KG1 (cell line): ENCODE measurements at regions not wholly inside any gene's neighbourhood (a gene's known extent, or its start where the extent isn't known, plus 50 kb on each side); places are given as distances from the start of the nearest gene placed in this dataset.
A peak's percentile ranks its signal among the peaks of the same experiment; 100 is the strongest.
"Not testable (repeated sequence)": the region's sequence is repeated elsewhere in the genome, so short reads cannot be mapped to it uniquely, and the experiment has no call there.

ENCODE experiments used
- DNase-seq: peaks from one replicate; lab custom pipeline; 2025; lab: John Stamatoyannopoulos, UW

- not testable (repeated sequence) for DNase-seq
Observed at GRCh38 chr1:91207691-91208090, 185.9 kb upstream of the ZNF644 start.

GRCh38 chr1:91204150-91204549, 182.3 kb upstream of the ZNF644 start:
- DNase-seq = not testable (repeated sequence)

GRCh38 chr1:91201694-91202093, 179.9 kb upstream of the ZNF644 start:
- DNase-seq = no peak

- no peak for DNase-seq
Observed at GRCh38 chr1:91201176-91201575, 179.3 kb upstream of the ZNF644 start.

DNA sequence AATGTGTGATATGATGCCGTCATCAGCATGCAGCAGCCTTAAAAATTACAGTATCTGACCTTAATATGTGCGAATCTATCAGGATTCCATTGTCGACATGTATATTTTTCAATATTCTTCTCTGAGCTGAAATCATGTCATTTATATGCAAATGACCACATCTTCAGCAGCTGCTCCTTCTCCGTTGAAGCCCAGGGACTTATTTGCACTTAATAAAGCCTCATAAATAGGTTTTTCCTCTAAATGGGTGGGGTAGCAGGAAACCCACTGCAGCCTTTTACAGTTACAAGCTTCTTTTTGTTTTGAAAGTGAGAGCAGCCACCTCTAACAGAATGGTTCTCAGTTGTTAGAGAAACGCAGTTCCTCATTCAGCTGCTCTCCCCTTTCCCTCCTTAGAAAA, 178.8 kb upstream of the ZNF644 start:
- DNase-seq = no peak

GRCh38 chr1:91199988-91200387, 178.2 kb upstream of the ZNF644 start:
- no peak for DNase-seq

DNA sequence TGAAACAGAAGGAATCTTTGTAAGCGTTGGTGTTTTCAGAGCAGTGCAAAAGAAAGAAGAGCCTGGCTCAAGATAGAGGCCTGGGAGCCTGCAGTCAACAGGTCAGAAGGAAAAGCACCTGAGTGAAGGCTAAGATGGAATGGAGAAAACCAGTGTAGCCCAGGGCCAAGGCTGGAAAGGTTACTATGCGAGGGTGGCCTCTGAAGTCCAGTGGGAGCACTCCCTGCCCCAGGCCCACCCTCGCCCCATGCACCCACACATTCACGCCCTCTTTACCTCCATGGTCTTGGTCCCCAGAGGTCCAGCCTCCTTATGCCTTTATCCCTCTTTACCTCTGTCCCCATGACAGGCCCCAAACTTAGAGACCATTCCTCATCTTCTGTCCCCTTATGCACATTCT, 169.2 kb upstream of the ZNF644 start:
- DNase-seq = no peak

DNA sequence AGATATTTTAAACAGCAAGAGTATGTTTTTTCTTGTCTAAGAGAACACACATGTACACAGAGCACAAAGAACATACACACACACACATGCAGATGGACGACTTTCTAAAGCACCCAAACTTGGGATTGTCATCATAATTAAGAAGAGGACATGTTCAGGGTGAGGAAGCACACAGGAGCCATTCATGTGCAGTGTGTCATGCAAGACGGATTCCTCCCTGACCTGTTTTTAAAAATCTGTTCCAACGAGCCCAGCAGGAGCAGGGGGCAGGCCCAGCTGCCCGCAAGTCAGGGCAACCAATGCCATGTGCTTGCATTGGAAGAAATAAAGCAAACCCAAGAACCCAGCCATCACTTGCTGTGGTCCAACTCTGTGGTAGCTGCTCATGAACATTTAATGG, 167.3 kb upstream of the ZNF644 start:
- DNase-seq = no peak

GRCh38 chr1:91182807-91183206, 161.0 kb upstream of the ZNF644 start:
- DNase-seq = not testable (repeated sequence)

DNA sequence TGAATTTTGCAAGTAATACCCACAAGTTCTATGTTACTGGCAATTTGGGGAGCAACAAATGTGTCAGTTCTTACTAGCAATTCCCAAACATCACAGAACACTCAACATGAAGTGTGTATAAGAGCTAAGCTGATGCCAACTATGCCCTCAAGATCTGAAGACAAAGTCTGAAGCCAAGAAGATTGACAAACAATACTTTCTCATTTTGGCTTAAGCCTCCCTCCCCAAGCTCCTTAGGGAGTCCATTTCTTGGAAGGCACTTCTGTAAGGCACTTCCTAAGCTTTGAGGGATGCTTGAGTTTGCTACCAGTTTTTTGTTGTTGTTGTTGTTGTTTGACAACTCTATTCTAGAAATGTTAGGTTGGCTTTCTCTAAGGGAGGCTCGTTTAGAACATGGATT, 154.4 kb upstream of the ZNF644 start:
- DNase-seq = no peak

DNA sequence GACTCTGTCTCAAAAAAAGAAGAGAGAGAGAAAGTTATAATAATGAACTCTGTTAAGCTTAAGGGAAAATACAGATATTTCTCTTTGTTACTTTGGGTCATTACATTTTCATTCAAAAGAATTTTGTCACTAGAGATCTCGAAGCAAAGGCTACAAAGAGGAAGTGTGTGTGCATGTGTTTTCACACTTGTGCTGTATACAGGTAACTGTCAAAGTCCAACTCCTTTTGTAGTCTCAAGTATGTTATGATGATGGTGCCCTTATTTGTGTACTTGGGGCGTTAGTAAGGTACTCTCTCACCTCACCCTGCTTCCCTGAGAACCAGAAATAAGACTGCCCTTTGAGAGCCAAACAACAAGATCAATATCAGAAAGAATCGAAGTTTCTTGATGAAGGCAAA, 152.9 kb upstream of the ZNF644 start:
- DNase-seq = no peak

DNA sequence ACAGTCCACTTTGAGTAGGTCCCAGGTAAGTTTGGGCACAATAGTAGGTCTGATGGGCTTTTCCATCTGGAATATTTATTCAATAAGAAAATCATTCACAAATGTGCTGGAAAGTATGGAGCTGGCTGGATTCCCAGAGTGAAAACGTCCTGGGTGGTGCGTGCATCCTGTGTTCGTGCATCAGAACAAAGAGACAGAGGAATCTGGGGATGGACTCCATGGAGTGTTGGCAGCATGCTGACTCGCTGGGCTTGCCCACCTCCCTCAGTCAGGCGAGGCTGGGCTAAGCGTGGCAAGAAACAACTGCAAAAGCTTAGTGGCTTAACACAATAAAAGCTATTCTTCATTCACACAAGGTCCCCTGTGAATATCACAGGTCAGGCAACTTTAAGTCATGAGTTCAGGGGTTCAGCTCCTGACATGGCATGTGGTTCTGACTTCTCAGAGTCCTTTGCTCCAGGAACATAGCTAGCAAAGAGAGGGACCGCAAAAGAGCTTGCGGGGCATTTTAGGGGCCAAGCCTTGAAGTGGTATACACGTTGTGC, 151.6 kb upstream of the ZNF644 start:
- no peak for DNase-seq

- no peak for DNase-seq
Observed at GRCh38 chr1:91172541-91172940, 150.7 kb upstream of the ZNF644 start.

DNA sequence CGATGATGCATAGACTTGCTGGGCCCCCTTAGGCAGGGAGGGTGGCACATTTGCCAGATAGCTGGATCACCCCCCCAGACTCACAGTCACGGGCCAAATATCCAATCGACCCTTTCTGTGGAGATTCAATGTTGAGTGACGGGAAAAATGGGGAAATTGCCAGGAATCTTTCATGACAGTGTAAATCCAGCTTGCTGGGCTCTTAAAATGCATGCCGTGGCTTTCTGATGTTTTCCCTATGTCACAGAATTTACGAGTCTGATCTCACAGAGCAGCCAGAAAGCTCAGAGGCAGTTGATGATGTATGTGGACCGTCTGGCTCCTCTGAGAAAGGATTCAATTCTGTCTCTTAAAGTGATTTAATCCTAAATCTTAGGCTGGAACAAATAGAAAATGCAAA, 150.1 kb upstream of the ZNF644 start:
- no peak for DNase-seq

- no peak for DNase-seq
Observed at GRCh38 chr1:91170571-91170970, 148.7 kb upstream of the ZNF644 start.

DNA sequence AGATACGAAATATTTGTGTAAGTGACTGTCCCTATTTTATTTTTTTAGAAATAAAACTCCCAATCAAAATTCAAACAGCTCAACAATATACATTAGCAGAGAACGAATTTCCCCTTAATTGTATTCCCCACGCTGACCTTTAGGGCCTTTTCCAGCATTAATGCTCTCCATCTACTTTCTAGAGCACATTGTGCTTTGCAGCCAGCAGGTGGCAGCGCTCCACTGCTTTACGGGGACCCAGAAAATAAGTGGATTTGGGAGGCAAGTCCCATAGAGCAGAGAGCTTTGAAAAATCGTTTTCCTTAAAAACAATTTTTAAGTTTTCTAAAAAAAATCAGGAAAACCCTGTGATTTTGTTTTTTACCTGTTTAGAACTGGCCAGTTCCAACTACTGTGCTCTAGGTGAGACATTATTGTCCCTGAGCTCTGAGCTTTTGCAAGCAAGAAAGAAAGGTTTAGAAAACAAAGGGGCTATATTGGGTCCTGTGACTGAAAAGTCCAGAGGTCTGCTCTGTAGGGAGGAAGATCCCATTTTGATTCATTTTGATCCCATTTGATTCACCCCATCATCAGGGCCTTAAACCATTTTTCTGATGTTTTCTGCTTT, 144.4 kb upstream of the ZNF644 start:
- DNase-seq = peak; percentile 42

DNA sequence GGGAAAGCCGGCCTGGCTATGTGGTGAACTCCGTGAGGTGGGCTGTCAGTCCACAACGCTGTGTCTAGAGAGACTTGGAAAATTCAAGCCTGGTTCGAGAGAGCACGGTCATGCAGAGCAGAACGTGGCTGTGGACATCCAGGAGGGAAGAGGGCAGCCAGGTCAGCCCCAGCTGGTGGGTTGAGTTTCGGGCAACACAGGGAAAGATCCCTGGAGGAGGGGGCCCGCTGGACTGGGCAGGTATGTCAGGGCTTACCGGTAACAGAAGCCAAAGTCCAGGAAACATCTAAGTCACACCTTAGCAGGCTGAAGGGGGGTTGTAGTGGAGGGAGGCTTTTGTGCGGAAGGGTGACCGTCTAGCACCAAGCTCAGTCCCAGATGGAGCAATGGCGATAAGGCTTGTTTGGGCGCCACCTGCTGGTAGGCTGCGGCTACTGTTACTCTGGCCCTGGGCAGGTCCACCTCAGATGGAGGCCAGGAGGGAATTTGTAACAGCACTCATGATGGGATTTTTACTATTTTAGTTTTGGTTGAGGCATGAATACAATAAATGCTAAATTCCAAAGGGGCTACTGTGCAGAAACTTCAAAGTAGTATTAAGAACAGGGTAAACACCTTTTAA, 143.3 kb upstream of the ZNF644 start:
- DNase-seq = peak; percentile 53

DNA sequence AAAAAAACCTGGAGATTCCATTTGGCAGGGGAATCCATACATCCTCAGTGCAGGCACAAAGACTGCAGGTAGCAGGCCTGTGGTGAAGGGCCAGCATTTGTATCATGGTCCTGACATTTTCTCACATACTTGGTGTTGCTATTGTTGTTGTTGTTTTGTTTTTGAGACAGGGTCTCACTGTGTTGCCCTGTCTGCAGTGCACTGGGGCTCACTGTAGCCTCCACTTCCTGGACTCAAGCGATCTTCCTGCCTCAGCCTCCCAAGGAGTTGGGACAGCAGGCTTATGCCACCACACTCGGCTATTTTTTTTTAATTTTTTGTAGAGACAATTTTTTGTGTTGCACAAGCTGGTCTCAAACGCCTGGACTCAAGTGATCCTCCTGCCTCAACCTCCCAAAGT, 140.8 kb upstream of the ZNF644 start:
- DNase-seq = no peak

DNA sequence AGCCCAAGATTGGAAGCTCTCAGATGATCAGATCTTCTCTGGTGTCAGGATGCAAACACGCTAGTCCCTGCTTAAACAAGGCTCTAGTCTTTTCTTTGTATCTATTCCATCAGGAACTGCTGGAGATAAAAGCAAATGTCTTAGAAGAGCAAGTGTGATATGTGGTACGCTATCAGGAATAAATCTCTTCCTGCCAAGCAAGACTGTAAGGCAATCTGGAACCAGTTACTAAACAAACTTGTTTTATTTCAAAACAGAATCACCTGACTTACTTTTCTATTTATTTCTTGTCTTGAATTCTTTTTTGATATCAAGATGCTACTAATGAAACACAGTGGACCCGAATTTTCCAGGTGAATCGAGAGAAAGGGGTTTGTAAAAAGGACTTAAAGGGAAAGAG, 139.9 kb upstream of the ZNF644 start:
- DNase-seq = no peak

DNA sequence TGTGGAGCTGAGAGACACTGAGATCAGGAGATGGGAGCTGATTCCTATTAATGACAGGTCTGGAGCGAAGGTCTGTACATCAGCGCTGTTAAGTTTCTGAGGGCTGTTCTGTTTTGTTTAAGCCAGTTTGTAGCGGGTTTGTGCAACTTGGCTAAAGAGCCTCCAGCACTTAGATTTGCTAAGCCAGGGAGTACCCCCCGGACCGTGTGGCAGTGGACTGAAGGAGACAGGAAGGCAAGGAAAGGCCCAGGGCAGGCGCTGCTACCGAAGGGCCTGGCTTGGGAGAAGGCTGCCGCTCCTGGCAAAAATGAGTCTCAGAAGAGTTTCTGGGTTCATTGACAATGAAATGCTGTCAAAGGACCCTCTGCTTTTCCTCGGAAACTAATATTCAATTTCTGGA, 139.3 kb upstream of the ZNF644 start:
- DNase-seq = no peak

DNA sequence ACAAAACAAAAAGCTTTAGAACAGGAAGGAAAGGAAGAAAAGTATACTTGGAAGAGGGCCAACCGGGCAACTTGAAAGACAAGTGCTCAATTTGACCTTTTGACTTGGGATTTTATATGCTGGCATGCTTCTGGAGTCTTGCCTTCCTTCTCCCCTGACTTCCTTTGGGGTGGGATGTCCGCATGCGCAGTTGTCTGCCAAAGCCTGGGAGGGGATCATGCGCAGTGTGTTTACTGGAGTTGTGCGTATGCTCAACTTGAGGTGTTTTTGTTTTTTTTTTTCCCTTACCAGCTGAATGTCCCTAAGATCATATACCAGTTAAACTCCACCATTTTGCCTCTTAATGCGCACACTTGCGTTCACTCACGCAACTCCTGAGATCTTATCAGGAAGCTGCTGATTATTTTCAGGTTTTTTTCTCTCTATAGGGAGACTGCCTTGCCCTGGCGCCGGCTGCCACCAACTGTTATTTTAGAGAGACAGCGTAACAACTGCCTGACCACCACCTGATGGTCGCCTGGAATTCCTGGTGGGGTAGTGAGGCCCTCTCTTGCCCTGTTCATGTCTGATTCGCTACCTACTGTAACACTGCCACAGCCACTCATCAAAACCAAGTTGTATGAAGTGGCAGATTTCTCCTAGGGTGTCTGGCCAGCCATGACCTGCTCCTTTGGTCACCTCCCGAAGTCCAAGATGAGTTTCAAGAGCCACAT, 138.7 kb upstream of the ZNF644 start:
- DNase-seq = no peak

- no peak for DNase-seq
Observed at GRCh38 chr1:91153341-91153740, 131.5 kb upstream of the ZNF644 start.

GRCh38 chr1:91152331-91152730, 130.5 kb upstream of the ZNF644 start:
- DNase-seq = no peak
